HG03439 (cell line): ENCODE measurements at regions not wholly inside any gene's neighbourhood (a gene's known extent, or its start where the extent isn't known, plus 50 kb on each side); places are given as distances from the start of the nearest gene placed in this dataset.

ENCODE experiments used
- ATAC-seq: cut with Tn5 transposase; IDR thresholded peaks from one replicate; pipeline ENCODE4 v1.9.1; 2021; ENCODE audit warnings: mild to moderate bottlenecking, moderate library complexity; ENCODE audit not compliant: unreplicated experiment

GRCh38 chr12:69059465-69060457 is 126.8 kb upstream of the CPM start:
- ATAC-seq: no peak

GRCh38 chr12:69061574-69061973 is 128.6 kb upstream of the CPM start:
- ATAC-seq: no peak

GRCh38 chr12:69062621-69063237 is 129.8 kb upstream of the CPM start:
- no peak for ATAC-seq

- no peak for ATAC-seq
Measured at GRCh38 chr12:69064734-69065443, 131.9 kb upstream of the CPM start.

GRCh38 chr12:69065775-69066174 is 132.8 kb upstream of the CPM start:
- no peak for ATAC-seq

GRCh38 chr12:69066492-69067373 is 133.8 kb upstream of the CPM start:
- ATAC-seq: no peak

GRCh38 chr12:69067713-69068112 is 134.7 kb upstream of the CPM start:
- ATAC-seq: no peak

- no peak for ATAC-seq
Measured at GRCh38 chr12:69068448-69068847, 135.5 kb upstream of the CPM start.

- no peak for ATAC-seq
Measured at GRCh38 chr12:69069479-69069878, 136.5 kb upstream of the CPM start.

GRCh38 chr12:69070319-69071090 is 137.5 kb upstream of the CPM start:
- no peak for ATAC-seq

GRCh38 chr12:69071091-69071370 is 138.1 kb upstream of the CPM start:
- ATAC-seq: no peak

- no peak for ATAC-seq
Measured at GRCh38 chr12:69073035-69073434, 140.1 kb upstream of the CPM start.

GRCh38 chr12:69074556-69075349 is 141.8 kb upstream of the CPM start:
- no peak for ATAC-seq

GRCh38 chr12:69083689-69084088 is 150.7 kb upstream of the CPM start:
- ATAC-seq: no peak

GRCh38 chr12:69084816-69085378 is 151.9 kb upstream of the CPM start:
- ATAC-seq: no peak

- no peak for ATAC-seq
Measured at GRCh38 chr12:69085852-69086251, 152.9 kb upstream of the CPM start.

- no peak for ATAC-seq
Measured at GRCh38 chr12:69087986-69088385, 151.4 kb upstream of the CPSF6 start.

- no peak for ATAC-seq
Measured at GRCh38 chr12:69090722-69091121, 148.6 kb upstream of the CPSF6 start.

- ATAC-seq: no peak
Measured at GRCh38 chr12:69091442-69092017, 147.8 kb upstream of the CPSF6 start.
